Neural crest cell (in vitro differentiated cells): ENCODE measurements at regions not wholly inside any gene's neighbourhood (a gene's known extent, or its start where the extent isn't known, plus 50 kb on each side); places are given as distances from the start of the nearest gene placed in this dataset.

Experiments used
- DNase-seq: peaks from one replicate; pipeline ENCODE4 v3.0.0; 2021; ENCODE audit warnings: low read depth, mixed read lengths, low spot score
- H3K27ac Mint-ChIP-seq: one replicate; pipeline ENCODE4 v1.8.0; 2021; ENCODE audit warnings: mild to moderate bottlenecking, mixed read lengths; ENCODE audit not compliant: unreplicated experiment
- H3K27me3 Mint-ChIP-seq: 2 replicates; pipeline ENCODE4 v1.8.0; 2021; ENCODE audit warnings: low read depth, mild to moderate bottlenecking, mixed read lengths
- H3K36me3 Mint-ChIP-seq: 2 replicates; pipeline ENCODE4 v1.8.0; 2021; ENCODE audit warnings: low read depth, mild to moderate bottlenecking, mixed read lengths
- H3K4me1 Mint-ChIP-seq: 2 replicates; pipeline ENCODE4 v1.8.0; 2021; ENCODE audit warnings: mixed read lengths
- H3K4me3 Mint-ChIP-seq: one replicate; pipeline ENCODE4 v1.8.0; 2021; ENCODE audit warnings: mild to moderate bottlenecking, mixed read lengths
- H3K9me3 Mint-ChIP-seq: 2 replicates; pipeline ENCODE4 v1.8.0; 2021; ENCODE audit warnings: mixed read lengths
- CTCF ChIP-seq: fragments of 200-600 bp; sonication (generic); conservative IDR thresholded peaks from 2 replicates; pipeline ENCODE4 v1.5.0; 2021; ENCODE audit warnings: antibody characterized with exemption, mild to moderate bottlenecking

GRCh38 chr2:129180124-129180716 lies 799.2 kb upstream of the RAB6C start:
- Mint-ChIP-seq H3K36me3 (no peaks in the 10 kb centered on the region), H3K4me1 (no peaks in the 10 kb centered on the region), H3K9me3 (no peaks in the 10 kb centered on the region), H3K27ac (no peak overlapping the region), H3K27me3 (peaks cover 7% of the 10 kb centered on the region), H3K4me3 (no peak overlapping the region)
- no peak for DNase-seq
- TF ChIP-seq CTCF, result no peak

GRCh38 chr2:129181433-129181832 lies 798.0 kb upstream of the RAB6C start:
- no peaks in the 10 kb centered on the region for H3K36me3 Mint-ChIP-seq
- peaks cover 1% of the 10 kb centered on the region for H3K4me1 Mint-ChIP-seq
- TF ChIP-seq CTCF, result no peak

GRCh38 chr2:129181963-129182362 lies 797.5 kb upstream of the RAB6C start:
- DNase-seq, result no peak
- TF ChIP-seq CTCF, result no peak
- Mint-ChIP-seq H3K4me3 (no peak overlapping the region), H3K9me3 (no peaks in the 10 kb centered on the region), H3K4me1 (peaks cover 7% of the 10 kb centered on the region), H3K27ac (no peak overlapping the region), H3K27me3 (peaks cover 2% of the 10 kb centered on the region), H3K36me3 (no peaks in the 10 kb centered on the region)

More at GRCh38 chr2:129181433-129181832, 798.0 kb upstream of the RAB6C start:
- Mint-ChIP-seq H3K27me3 (peaks cover 2% of the 10 kb centered on the region), H3K27ac (no peak overlapping the region), H3K4me3 (no peak overlapping the region), H3K9me3 (no peaks in the 10 kb centered on the region)
- DNase-seq, result no peak

GRCh38 chr2:129187343-129187742 lies 792.1 kb upstream of the RAB6C start:
- H3K36me3 Mint-ChIP-seq, result no peaks in the 10 kb centered on the region
- H3K27me3 Mint-ChIP-seq, result peaks cover 2% of the 10 kb centered on the region

GRCh38 chr2:129188451-129188850 lies 791.0 kb upstream of the RAB6C start:
- H3K27ac Mint-ChIP-seq, result no peak overlapping the region
- DNase-seq, result no peak
- no peaks in the 10 kb centered on the region for H3K27me3 Mint-ChIP-seq
- no peaks in the 10 kb centered on the region for H3K36me3 Mint-ChIP-seq
- no peak overlapping the region for H3K4me3 Mint-ChIP-seq
- no peak for TF ChIP-seq CTCF
- H3K4me1 Mint-ChIP-seq, result peaks cover 33% of the 10 kb centered on the region
- no peaks in the 10 kb centered on the region for H3K9me3 Mint-ChIP-seq

More at GRCh38 chr2:129187343-129187742, 792.1 kb upstream of the RAB6C start:
- no peak for DNase-seq
- Mint-ChIP-seq H3K27ac (no peak overlapping the region), H3K4me1 (peaks cover 33% of the 10 kb centered on the region), H3K4me3 (no peak overlapping the region), H3K9me3 (no peaks in the 10 kb centered on the region)
- no peak for TF ChIP-seq CTCF
